ENCODE measurements at regions not wholly inside any gene's neighbourhood (a gene's known extent, or its start where the extent isn't known, plus 50 kb on each side); places are given as distances from the start of the nearest gene placed in this dataset.

DNA sequence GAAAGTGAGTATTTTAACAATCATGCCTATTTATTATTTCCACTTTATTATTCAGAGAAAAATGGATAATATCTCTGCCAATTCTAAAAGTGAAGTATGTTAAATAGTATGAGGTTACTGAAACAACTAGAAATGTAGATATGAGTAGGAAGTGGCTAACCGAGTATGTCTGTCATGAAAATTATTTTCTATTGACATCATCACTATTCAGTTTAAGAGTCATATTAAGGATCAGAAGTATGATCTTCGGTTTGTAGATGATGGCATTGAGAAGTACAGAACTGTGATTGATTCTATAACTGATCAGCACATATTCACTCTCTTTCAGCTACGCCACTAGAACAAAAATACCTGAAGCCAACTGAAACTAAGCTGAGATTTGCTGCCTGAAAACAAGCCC, 146.4 kb upstream of the SLITRK5 start:
- no peak overlapping the region for H3K56ac ChIP-seq (ENCODE audit: insufficient read length, low read depth, low read length)
- no peak overlapping the region for H2BK20ac ChIP-seq (ENCODE audit: low read depth, low read length, poor library complexity, severe bottlenecking)
- H3K27me3 ChIP-seq (ENCODE audit: insufficient read depth, low read length): no peaks in the 10 kb centered on the region
- no peaks in the 10 kb centered on the region for H3K27me3 Mint-ChIP-seq (ENCODE audit: low read depth)
- peaks cover 16% of the 10 kb centered on the region in 2 experiments for H3K9me3 Mint-ChIP-seq
- H2BK12ac ChIP-seq (ENCODE audit: insufficient read length, low read depth, low read length): no peak overlapping the region
- no peak overlapping the region for H2BK15ac ChIP-seq (ENCODE audit: low read depth, low read length)
- H3K79me2 ChIP-seq (ENCODE audit: insufficient read depth, low read length): no peaks in the 10 kb centered on the region
- no peak overlapping the region for H2BK120ac ChIP-seq (ENCODE audit: low read depth, low read length, poor library complexity, severe bottlenecking)
- peaks cover 0 to 9% (median 5%) of the 10 kb centered on the region in 3 experiments; a peak in 5 of 7 replicates for H3K36me3 Mint-ChIP-seq (ENCODE audit: insufficient read depth in 1 of 3, low read depth in 3 of 3)
- no peaks in the 10 kb centered on the region for H3K9me3 ChIP-seq (ENCODE audit: control insufficient read depth, low read depth, low read length)
- H3K4me1 ChIP-seq (ENCODE audit: insufficient read depth, low read length): no peaks in the 10 kb centered on the region
- no peak overlapping the region for H2AFZ ChIP-seq (ENCODE audit: low read length)
- H4K5ac ChIP-seq (ENCODE audit: insufficient read length, low read depth, low read length): no peak overlapping the region
- no peak overlapping the region for H3K27ac ChIP-seq (ENCODE audit: insufficient read length, low read depth, low read length)
- no peak overlapping the region for H3K9ac ChIP-seq (ENCODE audit: extremely low read depth, insufficient read length, low read length)
- no peak overlapping the region for H4K8ac ChIP-seq (replicated peaks; ENCODE audit: insufficient read length, low read depth, low read length)
- no peak overlapping the region for H4K91ac ChIP-seq (ENCODE audit: insufficient read length, low read depth, low read length)
- no peak overlapping the region for H3K4me3 Mint-ChIP-seq
- H2AK5ac ChIP-seq (ENCODE audit: insufficient read length, low read length): no peak overlapping the region
- H2BK5ac ChIP-seq (ENCODE audit: insufficient read length, low read length): no peak overlapping the region
- H3K4me1 Mint-ChIP-seq: no peaks in the 10 kb centered on the region
- H3K14ac ChIP-seq (ENCODE audit: insufficient read depth, low read length): no peak overlapping the region
- H3K79me1 ChIP-seq (ENCODE audit: insufficient read depth, low read depth, low read length, poor library complexity, severe bottlenecking): no peaks in the 10 kb centered on the region
- no peak overlapping the region for H3T11ph ChIP-seq (ENCODE audit: low read length)
- no peak overlapping the region for H3K27ac Mint-ChIP-seq
- no peaks in the 10 kb centered on the region for H3K23me2 ChIP-seq (ENCODE audit: insufficient read length, low read depth, low read length, poor library complexity, severe bottlenecking)
- WGBS (ENCODE audit: extremely low coverage, insufficient read length, low lambda C conversion rate): no CpG with 5 or more reads among the region's 3 CpGs
- H3K18ac ChIP-seq (ENCODE audit: insufficient read length, low read depth, low read length): no peak overlapping the region
- DNase-seq: no peak
- H3K4ac ChIP-seq (ENCODE audit: low read depth, low read length): no peak overlapping the region
- no peak overlapping the region for H3K23ac ChIP-seq (ENCODE audit: insufficient read length, low read depth, low read length)
- TF ChIP-seq, protein P1, sequence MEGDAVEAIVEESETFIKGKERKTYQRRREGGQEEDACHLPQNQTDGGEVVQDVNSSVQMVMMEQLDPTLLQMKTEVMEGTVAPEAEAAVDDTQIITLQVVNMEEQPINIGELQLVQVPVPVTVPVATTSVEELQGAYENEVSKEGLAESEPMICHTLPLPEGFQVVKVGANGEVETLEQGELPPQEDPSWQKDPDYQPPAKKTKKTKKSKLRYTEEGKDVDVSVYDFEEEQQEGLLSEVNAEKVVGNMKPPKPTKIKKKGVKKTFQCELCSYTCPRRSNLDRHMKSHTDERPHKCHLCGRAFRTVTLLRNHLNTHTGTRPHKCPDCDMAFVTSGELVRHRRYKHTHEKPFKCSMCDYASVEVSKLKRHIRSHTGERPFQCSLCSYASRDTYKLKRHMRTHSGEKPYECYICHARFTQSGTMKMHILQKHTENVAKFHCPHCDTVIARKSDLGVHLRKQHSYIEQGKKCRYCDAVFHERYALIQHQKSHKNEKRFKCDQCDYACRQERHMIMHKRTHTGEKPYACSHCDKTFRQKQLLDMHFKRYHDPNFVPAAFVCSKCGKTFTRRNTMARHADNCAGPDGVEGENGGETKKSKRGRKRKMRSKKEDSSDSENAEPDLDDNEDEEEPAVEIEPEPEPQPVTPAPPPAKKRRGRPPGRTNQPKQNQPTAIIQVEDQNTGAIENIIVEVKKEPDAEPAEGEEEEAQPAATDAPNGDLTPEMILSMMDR (conservative IDR thresholded peaks at IDR 0.05): no peak
- H3K4me2 ChIP-seq (ENCODE audit: insufficient read depth, insufficient read length, low read length): no peak overlapping the region
- H4K20me1 ChIP-seq (ENCODE audit: control insufficient read depth, insufficient read depth, insufficient read length): no peaks in the 10 kb centered on the region

All from H9 (cell line).